GM13976 (cell line): ENCODE measurements at regions not wholly inside any gene's neighbourhood (a gene's known extent, or its start where the extent isn't known, plus 50 kb on each side); places are given as distances from the start of the nearest gene placed in this dataset.

Experiments used
- DNase-seq: peaks from one replicate; pipeline ENCODE4 v3.0.0; 2012; ENCODE audit warnings: low spot score
- CTCF ChIP-seq: IDR thresholded peaks from 2 replicates; pipeline ENCODE4 v1.5.1; 2012; ENCODE audit warnings: borderline replicate concordance, mild to moderate bottlenecking; ENCODE audit not compliant: insufficient read depth; ENCODE audit errors: extremely low read depth, missing control alignments, control extremely low read depth
- in situ Hi-C: fragments of 300-500 bp; cut with MboI; formaldehyde crosslinking; loops from one replicate; pipeline ENCODE4 v1.12.0; 2022; ENCODE audit warnings: low sequenced_read_pairs, mixed read lengths, inconsistent platforms; ENCODE audit not compliant: unreplicated experiment

- no peak for DNase-seq
- in situ Hi-C loops: no loop called here
These were observed 305.6 kb upstream of the LYPLAL1 start for GRCh38 chr1:218867941-218868626.

GRCh38 chr1:218869276-218869675, 304.4 kb upstream of the LYPLAL1 start:
- TF ChIP-seq CTCF: no peak
- DNase-seq: no peak
- in situ Hi-C loops: no loop called here

More at GRCh38 chr1:218867941-218868626, 305.6 kb upstream of the LYPLAL1 start:
- no peak for TF ChIP-seq CTCF

GRCh38 chr1:218872026-218872425, 301.7 kb upstream of the LYPLAL1 start:
- TF ChIP-seq CTCF: no peak
- no peak for DNase-seq
- in situ Hi-C loops: no loop called here

GRCh38 chr1:218872928-218873327, 300.8 kb upstream of the LYPLAL1 start:
- in situ Hi-C loops: no loop called here
- no peak for DNase-seq
- no peak for TF ChIP-seq CTCF

- no peak for DNase-seq
- no peak for TF ChIP-seq CTCF
- in situ Hi-C loops: no loop called here
These were observed 299.4 kb upstream of the LYPLAL1 start for GRCh38 chr1:218874313-218874712.

- TF ChIP-seq CTCF: no peak
- DNase-seq: no peak
- in situ Hi-C loops: no loop called here
These were observed 298.8 kb upstream of the LYPLAL1 start for GRCh38 chr1:218874801-218875400.
